Activated CD8-positive, alpha-beta memory T cell treated with anti-CD3 and anti-CD28 coated beads, Interleukin-2, amount 50 U/mL, for 4 hours (primary cell): ENCODE measurements at regions not wholly inside any gene's neighbourhood (a gene's known extent, or its start where the extent isn't known, plus 50 kb on each side); places are given as distances from the start of the nearest gene placed in this dataset.

Experiments used
- DNase-seq: peaks from one replicate; pipeline ENCODE4 v3.0.0-alpha.2; 2020

GRCh38 chr2:59702026-59702425, 851.4 kb downstream of the BCL11A start:
- no peak for DNase-seq

DNA sequence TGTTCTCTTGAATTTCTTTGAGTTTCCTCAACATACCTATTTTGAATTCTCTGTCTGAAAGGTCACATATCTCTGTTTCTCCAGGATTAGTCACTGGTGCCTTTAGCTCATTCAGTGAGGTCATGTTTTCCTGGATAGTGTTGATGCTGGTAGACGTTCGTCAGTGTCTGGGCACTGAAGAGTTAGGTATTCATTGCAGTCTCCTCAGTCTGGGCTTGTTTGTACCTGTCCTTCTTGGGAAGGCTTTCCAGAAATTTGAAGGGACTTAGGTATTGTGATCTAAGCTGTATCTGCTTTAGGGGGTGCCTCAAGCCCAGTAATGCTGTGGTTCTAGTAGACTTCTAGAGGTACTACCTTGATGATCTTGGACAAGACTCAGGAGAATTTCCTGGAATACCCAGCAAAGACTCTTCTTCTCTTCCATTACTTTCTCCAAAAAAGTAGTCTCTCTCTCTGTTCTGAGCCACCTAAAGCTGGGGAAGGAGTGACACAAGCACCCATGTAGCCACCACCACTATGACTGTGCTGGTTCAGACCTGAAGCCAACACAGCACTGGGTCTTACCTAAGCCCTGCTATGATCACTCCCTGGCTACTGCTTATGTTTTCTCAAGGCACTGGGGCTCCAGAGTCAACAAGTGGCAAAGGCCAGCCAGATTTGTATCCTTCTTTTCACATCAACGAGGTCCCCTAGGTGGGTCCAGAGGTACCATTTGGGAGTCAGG, 852.0 kb downstream of the BCL11A start:
- DNase-seq, result no peak

DNA sequence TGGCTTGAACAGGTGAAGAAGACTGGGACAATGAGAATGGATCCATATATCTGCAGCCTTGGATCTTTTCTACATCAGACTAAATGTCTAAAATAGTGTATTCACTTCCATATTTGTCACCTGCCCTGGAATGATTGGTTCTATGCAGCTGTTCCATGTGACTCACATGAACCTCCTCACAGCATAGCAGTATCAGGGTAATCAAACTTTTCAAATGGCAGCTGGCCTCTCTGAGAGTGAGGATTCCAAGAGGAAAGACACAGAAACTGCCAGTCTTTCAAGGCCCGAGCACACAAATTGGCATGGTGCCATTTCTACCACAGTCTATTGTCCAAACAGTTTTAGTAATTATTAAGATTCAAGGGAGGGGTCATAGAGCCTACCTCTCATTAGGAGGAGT, 859.3 kb downstream of the BCL11A start:
- no peak for DNase-seq

DNA sequence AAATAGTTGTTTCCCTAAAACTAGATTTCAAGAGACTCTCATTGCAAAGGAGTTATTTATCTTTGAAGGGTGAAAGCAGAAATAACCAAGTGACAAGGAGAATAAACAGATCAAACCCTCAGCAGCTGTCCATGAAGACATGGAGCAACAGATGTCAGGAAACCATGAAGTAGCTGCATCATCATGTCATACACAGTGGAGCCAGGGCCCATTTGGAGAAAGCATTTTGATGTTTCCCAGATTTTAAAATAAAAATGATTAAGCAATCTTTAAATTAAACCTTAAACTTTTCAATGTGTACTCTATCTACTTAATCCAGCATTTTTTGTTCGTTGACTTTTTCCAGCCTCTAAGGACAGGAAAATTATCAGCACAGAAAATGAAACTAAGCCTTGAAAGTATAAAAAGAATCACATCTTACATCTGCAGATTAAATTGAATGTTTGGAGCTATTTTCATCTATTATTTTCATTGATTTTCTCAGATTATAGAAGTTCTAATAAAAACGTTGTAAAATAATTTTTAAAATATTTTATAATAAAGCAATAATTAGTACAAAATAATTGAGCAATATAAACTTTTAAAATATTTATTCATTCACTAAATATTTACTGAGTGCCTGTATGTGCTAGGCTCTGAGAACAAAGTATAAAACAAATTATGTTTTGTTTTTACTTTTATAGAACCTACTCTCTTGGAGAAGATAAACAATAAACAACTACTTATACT, 860.1 kb downstream of the BCL11A start:
- DNase-seq, result no peak

DNA sequence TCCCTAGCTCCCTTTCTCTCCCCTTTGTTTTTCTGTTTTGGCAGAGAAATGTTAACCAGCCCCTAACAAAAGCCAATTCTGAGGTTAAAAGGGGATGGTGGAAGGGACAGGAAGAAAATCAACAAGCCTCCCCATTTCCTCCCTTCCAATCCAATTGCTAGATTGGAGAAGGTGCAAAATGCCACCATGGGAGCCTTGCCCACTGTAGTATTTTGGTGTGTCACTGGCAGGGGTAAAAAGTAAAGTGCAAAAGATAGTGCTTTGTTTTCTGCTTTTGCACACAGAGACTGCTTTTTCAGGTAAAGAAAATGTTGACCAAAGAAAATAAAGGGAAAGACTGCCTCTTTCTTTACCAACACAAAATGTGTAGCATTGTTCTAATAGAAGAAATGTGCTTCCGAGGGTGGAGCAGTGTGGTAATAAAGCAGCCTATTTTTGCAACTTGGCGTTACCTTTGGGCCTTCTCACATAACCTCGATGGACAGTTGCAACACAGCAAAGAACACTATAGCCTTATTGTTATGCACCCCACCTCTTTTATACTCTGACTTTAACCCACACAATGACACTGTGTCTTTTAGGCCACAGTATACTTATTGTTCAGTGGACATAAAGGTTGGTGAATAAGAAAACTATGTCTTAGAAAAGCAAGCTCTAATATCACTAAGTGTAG, 861.8 kb downstream of the BCL11A start:
- no peak for DNase-seq

DNA sequence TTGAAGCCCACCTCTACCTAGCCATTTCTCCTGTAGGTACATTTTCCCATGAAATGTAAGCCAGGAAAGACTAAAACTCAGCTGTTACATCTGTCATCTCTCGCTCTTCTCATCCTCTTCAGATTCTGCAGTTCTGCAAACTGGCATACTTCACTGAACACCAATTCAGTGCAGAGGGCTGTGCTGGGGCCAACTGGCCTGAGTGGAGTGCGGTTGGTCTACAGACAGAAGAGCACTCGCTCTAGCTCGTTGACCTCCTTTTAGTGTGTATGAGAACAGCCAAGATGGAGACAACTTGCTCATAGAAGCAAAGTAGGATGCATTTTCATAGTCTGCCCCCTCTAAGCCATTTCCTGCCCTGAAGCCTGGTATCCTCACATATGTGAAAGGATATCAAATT, 862.6 kb downstream of the BCL11A start:
- no peak for DNase-seq

- no peak for DNase-seq
Measured at GRCh38 chr2:59684771-59685166, 868.7 kb downstream of the BCL11A start.

- DNase-seq, result no peak
Measured at GRCh38 chr2:59684116-59684770, 869.2 kb downstream of the BCL11A start.

GRCh38 chr2:59680863-59681262, 872.6 kb downstream of the BCL11A start:
- no peak for DNase-seq

- DNase-seq, result no peak
Measured at GRCh38 chr2:59677158-59677557, 876.3 kb downstream of the BCL11A start.

DNA sequence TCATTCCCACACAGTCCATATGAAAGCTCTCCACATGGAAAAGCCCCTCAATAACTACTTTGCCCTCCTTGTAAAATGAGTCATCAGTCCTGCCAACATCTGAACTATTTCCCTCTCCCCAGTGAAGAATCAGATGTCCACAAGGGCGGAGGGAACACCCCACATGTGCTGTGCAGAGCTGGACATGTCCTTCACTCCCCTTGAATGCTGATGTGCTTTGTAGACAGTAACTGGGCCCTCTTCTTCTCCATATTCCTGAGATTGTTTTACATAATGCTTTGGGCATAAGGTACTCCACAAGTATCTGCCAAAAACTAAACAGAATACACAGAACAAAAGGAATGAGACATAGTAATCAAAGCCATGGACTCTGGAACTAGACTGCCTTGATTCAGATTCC, 879.4 kb downstream of the BCL11A start:
- DNase-seq, result no peak

DNA sequence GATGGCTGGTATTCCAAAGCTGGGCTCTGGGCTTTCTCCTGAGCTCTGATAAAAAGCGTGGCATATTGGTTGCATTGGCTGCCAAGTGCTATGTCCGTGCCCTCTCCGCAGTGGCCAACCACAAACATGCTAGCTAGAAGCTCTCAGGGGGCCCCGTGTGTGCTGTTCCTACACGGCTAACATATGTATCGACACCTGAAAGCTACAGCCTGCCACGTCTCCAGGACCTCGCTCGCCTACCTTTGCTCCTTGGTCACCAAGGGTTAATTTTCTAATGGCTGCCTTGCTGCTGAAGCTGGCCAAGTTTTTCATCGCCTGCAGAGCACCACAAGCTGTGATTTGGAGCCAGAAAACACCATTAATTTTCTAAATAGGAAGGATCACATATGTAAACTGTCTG, 888.4 kb downstream of the BCL11A start:
- DNase-seq, result no peak

- no peak for DNase-seq
Measured at GRCh38 chr2:59662127-59662861, 891.2 kb downstream of the BCL11A start.

DNA sequence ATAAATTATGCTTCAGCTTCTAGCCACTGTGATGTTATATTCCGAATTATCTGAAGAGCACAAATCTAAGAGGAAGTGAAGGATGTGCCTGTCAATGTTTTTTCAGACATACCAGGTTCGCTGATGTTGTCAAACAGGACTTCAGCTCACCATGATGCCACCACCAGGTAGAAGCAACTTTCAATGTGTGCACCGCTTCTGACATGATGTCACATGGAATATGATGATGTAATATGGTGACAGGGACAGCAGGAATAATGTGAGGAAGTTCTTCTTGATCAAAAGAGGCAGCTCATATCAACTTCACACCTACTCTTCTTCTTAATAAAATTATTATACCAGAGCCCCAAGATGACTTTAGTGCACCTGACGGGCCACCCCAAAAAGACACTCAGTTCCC, 893.2 kb downstream of the BCL11A start:
- DNase-seq, result no peak

- DNase-seq, result no peak
Measured at GRCh38 chr2:59658906-59659635, 894.4 kb downstream of the BCL11A start.

DNA sequence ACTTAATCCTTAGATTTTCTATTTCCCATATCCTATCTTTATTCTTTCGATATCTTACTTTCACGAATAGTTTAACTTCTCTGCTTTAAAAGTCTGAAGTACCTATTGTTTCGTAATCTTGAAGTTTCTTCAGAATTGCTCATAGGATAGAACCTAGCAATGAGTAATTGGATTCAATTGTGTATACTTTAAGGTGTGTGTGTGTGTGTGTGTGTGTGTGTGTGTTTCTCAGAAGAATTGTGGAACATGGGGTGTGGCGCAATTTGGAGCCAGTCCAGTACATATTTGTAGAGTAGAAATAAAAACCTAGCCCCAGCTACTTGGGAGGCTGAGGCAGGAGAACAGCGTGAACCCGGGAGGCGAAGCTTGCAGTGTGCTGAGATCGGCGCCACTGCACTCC, 897.6 kb downstream of the BCL11A start:
- no peak for DNase-seq

GRCh38 chr2:59654710-59655109, 898.7 kb downstream of the BCL11A start:
- no peak for DNase-seq

- DNase-seq, result no peak
Measured at GRCh38 chr2:59653164-59653563, 900.3 kb downstream of the BCL11A start.

DNA sequence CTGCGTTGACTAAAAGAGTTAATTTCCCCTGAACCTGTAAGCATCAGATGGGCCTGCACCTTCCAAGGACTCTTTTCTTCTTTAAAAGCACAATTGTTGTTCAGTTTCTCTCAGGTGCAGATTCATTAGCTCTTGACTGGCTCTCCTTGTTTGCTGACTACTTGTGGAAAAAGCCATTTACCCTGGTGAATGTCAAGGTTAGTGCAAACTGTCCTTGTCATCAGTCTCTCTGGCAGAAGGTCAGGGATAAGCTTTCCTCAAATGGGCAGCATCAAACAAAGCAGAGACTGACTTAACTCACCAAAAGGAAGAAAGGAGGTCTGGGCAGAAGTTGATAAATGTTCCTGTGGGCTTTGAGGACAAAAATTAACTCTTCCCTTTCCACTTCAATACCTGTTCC, 922.7 kb downstream of the BCL11A start:
- no peak for DNase-seq

DNA sequence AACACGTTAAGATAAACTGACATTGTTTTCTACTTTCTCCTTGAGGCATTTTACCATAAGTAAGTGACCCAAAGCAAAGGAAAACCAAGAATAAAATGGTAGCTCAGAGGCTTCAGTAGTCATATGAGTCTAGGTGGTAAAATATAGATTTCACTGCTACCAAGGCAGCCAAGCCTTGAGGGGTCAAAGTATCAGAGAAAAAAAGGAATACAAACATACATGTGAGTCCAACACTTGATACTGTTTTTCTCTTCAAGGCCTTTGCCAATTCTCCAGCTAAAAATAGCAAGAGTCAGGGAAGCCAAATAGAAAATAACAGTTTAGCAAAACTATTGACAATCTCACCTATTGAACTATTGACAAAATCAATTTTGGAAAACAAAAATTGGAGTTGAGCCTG, 925.9 kb downstream of the BCL11A start:
- no peak for DNase-seq

GRCh38 chr2:59622599-59623308, 930.7 kb downstream of the BCL11A start:
- no peak for DNase-seq

DNA sequence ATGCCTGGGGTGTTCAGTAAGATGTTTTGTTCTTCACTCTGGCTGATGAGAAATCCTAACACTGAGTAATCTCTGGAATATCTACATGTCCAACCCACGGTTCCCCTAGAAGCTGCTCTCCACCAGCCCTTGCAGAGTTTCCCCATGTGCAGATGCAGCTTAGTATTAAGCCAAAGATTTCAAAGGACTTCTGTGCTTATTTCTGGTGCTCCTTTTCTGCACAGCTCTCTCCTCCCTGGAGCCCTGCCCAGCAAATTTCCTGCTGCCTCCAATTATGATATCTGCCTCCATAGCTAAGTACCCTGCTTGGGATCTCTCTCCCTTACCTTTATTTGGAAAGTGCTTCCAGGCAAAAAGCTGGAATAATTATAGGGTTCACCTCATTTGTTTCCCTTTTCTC, 949.3 kb downstream of the BCL11A start:
- DNase-seq, result no peak
